GM12872 (cell line): ENCODE measurements at regions not wholly inside any gene's neighbourhood (a gene's known extent, or its start where the extent isn't known, plus 50 kb on each side); places are given as distances from the start of the nearest gene placed in this dataset.

Experiments used
- TF ChIP-seq, protein P1 (sequence below): IDR thresholded peaks from 3 replicates; pipeline ENCODE4 v1.5.1; 2011; ENCODE audit warnings: low read depth, mild to moderate bottlenecking, low read length, moderate library complexity; ENCODE audit not compliant: insufficient read depth

DNA sequence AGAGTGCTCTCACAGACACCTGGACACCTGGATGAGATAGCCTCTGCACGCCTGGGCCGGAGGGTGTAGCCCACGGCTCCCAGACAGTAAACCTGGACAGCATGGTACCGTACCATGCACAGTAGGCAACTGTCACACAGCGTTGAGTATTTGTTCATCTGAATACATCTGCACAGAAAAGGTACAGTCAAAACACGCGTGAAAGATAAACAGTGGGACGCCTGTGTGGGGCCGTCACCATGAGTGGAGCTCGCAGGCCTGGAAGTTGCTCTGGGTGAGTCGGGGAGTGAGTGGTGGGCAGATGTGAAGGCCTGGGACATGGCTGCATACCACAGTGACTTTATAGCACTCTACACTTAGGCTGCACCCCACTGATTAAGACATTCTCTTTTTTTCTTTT, 280.0 kb upstream of the SHH start:
- TF ChIP-seq, protein P1, sequence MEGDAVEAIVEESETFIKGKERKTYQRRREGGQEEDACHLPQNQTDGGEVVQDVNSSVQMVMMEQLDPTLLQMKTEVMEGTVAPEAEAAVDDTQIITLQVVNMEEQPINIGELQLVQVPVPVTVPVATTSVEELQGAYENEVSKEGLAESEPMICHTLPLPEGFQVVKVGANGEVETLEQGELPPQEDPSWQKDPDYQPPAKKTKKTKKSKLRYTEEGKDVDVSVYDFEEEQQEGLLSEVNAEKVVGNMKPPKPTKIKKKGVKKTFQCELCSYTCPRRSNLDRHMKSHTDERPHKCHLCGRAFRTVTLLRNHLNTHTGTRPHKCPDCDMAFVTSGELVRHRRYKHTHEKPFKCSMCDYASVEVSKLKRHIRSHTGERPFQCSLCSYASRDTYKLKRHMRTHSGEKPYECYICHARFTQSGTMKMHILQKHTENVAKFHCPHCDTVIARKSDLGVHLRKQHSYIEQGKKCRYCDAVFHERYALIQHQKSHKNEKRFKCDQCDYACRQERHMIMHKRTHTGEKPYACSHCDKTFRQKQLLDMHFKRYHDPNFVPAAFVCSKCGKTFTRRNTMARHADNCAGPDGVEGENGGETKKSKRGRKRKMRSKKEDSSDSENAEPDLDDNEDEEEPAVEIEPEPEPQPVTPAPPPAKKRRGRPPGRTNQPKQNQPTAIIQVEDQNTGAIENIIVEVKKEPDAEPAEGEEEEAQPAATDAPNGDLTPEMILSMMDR: no peak

DNA sequence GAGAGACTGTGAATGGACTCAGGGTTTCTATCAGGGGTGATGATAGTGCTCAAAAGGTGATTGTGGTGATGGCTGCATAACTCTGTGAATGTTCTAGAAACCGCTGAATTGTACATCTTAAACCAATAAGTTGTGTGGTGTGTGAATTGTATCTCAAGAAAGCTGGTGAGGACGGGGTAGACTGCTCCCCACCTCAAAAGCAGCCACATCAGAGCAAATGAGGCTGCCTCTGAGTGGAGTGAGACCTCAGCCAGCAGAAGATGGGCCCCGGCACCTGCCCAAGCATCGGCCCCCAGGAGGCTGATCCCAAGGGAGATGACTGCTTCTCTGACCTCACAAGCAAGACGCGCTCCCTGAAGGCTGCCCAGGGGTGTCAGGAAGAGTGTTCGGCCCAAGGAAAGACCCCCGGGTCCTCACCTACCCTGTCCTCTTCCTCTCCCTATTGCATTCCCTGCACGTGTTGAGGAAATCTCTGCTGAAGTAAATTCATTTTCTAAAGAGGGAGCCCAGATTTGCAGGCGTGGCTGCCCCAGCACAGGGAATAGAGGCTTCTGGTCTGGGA, 279.3 kb upstream of the SHH start:
- TF ChIP-seq, protein P1: no peak

DNA sequence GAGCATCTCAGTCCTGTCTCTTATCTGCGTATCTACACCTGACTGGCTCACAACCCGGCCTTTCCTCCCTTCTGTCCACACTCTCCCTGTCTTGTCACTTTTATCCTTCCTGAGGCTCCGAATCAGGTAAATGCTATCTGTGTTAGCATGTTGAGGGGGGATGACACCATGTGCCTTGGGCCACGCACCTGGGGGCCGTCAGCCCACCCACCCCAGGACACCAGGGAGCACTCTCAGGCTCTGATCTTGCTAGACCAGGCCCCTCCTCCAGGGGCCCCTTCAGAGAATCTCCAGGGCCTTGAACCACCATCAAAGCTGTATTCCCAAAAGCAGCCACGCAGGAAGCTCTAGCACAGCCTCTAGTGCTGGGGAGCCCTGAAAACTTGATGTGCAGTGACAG, 278.7 kb upstream of the SHH start:
- TF ChIP-seq, protein P1: no peak

DNA sequence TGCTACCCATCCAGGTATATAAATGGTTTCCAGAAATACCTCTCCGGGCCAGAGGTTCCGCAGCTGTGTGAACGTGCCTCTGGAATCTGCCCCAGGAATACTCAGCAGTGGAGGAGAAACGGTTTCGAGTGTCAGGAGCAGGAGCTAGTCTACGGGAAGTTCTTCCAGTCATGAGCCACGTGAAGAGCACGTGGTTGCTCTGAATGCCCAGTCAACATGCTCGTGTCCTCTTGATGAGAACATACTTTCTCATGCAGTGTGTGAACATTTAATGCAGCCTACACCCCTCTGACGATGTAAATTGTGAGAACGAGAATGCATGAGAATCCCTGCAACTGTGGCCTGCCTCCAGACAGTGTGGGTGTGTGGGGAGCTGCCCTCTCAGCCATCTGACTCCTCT, 277.0 kb upstream of the SHH start:
- TF ChIP-seq, protein P1: no peak

DNA sequence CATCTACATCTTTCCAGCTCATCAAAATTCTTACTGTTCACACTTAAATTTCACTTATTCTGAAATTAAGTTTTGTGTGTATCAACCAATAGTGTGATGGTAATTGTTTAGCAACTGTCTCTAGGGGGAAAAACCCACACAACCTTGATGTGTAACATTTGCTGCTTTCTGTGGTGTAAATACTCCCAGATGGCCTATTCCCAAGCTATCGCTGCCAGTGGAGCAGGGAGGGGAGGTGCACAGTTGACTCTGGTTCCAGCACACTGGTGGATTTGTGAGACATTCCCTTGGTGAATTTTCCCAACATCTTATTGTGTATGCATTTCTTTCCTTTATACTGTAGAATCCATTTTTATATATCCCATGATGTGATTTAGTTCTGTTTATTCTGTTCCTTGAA, 275.9 kb upstream of the SHH start:
- TF ChIP-seq, protein P1: no peak

DNA sequence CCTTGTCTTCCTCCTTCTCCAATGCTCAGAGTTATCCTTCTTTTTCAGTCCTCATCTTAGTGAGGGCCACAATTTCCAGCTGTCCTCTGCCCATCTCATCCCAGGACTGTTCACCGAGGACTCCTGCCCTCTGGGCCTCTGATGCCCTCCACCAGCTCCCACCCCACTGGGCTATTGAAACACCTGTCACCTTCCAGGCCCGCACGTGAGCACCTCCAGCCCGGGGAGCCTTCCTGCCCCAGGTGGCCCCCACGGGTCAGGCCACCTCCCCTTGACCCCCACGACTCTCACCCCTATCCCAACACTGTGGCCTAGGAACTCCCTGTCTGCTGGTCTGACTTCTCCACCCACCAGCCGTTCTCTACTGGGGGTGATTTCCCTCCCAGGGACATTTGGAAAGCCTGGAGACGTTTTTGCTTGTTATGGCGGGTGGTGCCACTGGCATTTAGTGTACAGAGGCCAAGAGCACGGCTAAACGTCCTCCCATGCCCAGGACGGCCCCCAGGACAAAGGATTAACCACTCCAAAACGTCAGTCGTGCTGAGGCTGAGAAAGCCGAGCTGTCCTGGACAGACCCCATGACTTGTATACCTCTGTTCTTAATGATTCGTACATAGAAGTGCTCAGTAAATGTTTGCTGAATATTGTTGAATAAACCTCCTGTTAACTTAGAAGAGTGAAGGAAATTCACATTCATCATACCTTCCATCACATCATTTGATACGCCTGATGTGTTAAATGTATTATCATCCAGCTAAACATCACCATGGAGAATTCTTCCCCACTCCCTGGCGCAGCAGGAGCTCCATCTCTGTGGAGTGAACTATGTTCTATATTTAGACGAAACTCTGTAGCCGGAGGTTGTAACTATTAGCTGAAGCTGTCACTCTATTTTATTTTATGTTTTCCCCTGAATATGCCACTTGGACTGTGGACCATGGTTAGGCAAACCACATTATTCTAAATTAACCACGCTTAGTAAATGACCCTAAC, 270.1 kb upstream of the SHH start:
- TF ChIP-seq, protein P1: no peak

DNA sequence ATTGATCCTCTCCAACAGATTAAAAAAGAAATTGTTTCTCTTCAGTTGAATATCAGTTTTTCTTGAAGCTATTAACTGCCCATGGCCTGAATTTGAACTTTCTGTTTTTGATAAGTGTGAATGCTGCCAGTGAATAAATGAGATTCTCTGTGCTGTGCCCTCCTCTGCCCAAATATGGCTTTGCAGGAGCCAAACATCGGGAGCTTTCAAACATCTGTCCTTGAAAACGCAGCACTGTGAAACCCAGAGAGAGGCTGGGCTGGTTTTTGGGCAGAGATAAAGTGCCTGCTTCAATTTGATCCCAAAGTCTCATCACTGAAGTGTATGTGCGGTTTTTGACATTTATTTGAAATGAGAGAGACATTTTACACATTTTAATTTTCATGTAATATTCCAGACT, 268.3 kb upstream of the SHH start:
- TF ChIP-seq, protein P1: no peak
